K562 (cell line): ENCODE measurements at regions not wholly inside any gene's neighbourhood (a gene's known extent, or its start where the extent isn't known, plus 50 kb on each side); places are given as distances from the start of the nearest gene placed in this dataset.
A peak's percentile ranks its signal among the peaks of the same experiment; 100 is the strongest.

Experiments
- ATAC-seq: fragments of 200-7000 bp; cut with Tn5 transposase; 3 replicates; pipeline ENCODE4 v1.9.1; 2020; ENCODE audit warnings: moderate library complexity
- BruUV-seq: library from RNA; stranded (reverse); fragments of 400-500 nt; replicated peaks from 2 replicates; lab custom pipeline; 2021; lab: Mats Ljungman, UMichigan
- CTCF ChIA-PET: fragments of 300-600 bp; formaldehyde crosslinking; extraction: SDS; loops from one replicate; lab custom pipeline; 2021; ENCODE audit warnings: low intra/inter-chr PET ratio; lab: Yijun Ruan, JAX
- POLR2A ChIA-PET: fragments of 300-600, 350-650 bp; sonication (Branson Sonifier 250); formaldehyde crosslinking; extraction: SDS; loops from one replicate; lab custom pipeline; 2021; ENCODE audit warnings: antibody characterized with exemption, inconsistent platforms; lab: Yijun Ruan, JAX
- DNase-seq, 4 experiments: peaks; one replicate each; pipeline versions ENCODE4 v3.0.0 to v3.0.0-alpha.2; 2011 to 2018; ENCODE audit warnings: low spot score in 3 of 4, mixed read lengths in 3 of 4; ENCODE audit errors: extremely low read depth in 1 of 4
- FAIRE-seq: peaks from 2 replicates; lab custom pipeline; 2011; peaks lifted over from hg19 to GRCh38; lab: Jason Lieb, UNC
- H2AFZ ChIP-seq: 2 replicates; pipeline ENCODE4 v1.6.0; 2011; ENCODE audit warnings: low read depth, low read length, control low read depth, inconsistent platforms
- H3K27ac ChIP-seq: fragments of 200-600 bp; 3 replicates; pipeline ENCODE4 v1.8.0; 2011; ENCODE audit warnings: low read depth, mild to moderate bottlenecking, control low read depth, inconsistent platforms, low read length, moderate library complexity, mixed read lengths; ENCODE audit errors: extremely low read depth
- H3K27me3 ChIP-seq, 2 experiments: fragments of 300-600 bp in 1 of 2; 2 replicates in 1 of 2; 3 replicates in 1 of 2; pipeline versions ENCODE4 v1.6.0 to v1.8.0; 2011; ENCODE audit warnings: inconsistent platforms in 2 of 2, low read length in 2 of 2, mild to moderate bottlenecking in 1 of 2, mixed read lengths in 1 of 2, moderate library complexity in 1 of 2; ENCODE audit not compliant: control insufficient read depth in 2 of 2, insufficient read depth in 2 of 2
- H3K36me3 ChIP-seq: fragments of 300-600 bp; 3 replicates; pipeline ENCODE4 v1.8.0; 2011; ENCODE audit warnings: mild to moderate bottlenecking, low read length, inconsistent platforms; ENCODE audit not compliant: control insufficient read depth, insufficient read depth
- H3K4me1 ChIP-seq, 2 experiments: fragments of 200-600 bp in 1 of 2; replicated peaks in 1 of 2; 2 replicates in 1 of 2; 3 replicates in 1 of 2; pipeline versions ENCODE4 v1.5.1 to v1.8.0; 2011; ENCODE audit warnings: inconsistent platforms in 2 of 2, low read length in 2 of 2, mild to moderate bottlenecking in 1 of 2, mixed read lengths in 1 of 2, moderate library complexity in 1 of 2; ENCODE audit not compliant: control insufficient read depth in 2 of 2, insufficient read depth in 2 of 2
- H3K4me2 ChIP-seq: 2 replicates; pipeline ENCODE4 v1.6.1; 2011; ENCODE audit warnings: low read length, control low read depth, inconsistent platforms, mixed read lengths; ENCODE audit not compliant: insufficient read depth
- H3K4me3 ChIP-seq: fragments of 200-600 bp; sonication (generic), shearing (Covaris generic); 2 replicates; pipeline ENCODE4 v1.5.1; 2016; ENCODE audit warnings: control low read depth, inconsistent platforms
- H3K79me2 ChIP-seq: fragments of 200-600 bp; 3 replicates; pipeline ENCODE4 v1.8.0; 2011; ENCODE audit warnings: low read length, inconsistent platforms; ENCODE audit not compliant: control insufficient read depth, insufficient read depth
- H3K9ac ChIP-seq, 2 experiments: 2 replicates each; pipeline versions ENCODE4 v1.6.0 to v1.6.1; 2011; ENCODE audit warnings: low read depth in 2 of 2, low read length in 2 of 2, control low read depth in 1 of 2, inconsistent platforms in 1 of 2, mild to moderate bottlenecking in 1 of 2, mixed read lengths in 1 of 2; ENCODE audit not compliant: insufficient read depth in 1 of 2
- H3K9me1 ChIP-seq: one replicate; pipeline ENCODE4 v1.6.0; 2011; ENCODE audit warnings: inconsistent platforms, mild to moderate bottlenecking, low read length, moderate library complexity; ENCODE audit not compliant: control insufficient read depth, insufficient read depth
- H3K9me3 ChIP-seq: replicated peaks from 2 replicates; pipeline ENCODE4 v1.5.1; 2011; ENCODE audit warnings: low read depth, low read length, inconsistent platforms; ENCODE audit not compliant: control insufficient read depth, insufficient read depth
- H4K20me1 ChIP-seq: replicated peaks from 2 replicates; pipeline ENCODE4 v1.6.1; 2011; ENCODE audit warnings: low read length, inconsistent platforms, mixed read lengths; ENCODE audit not compliant: control insufficient read depth, insufficient read depth
- CAMTA2 ChIP-seq: fragments of 250-450 bp; sonication (Bioruptor Pico); conservative IDR thresholded peaks from 2 replicates; pipeline ENCODE4 v1.5.1; 2022
- CC2D1A ChIP-seq: fragments of 450-650 bp; IDR thresholded peaks from 2 replicates; pipeline ENCODE4 v1.6.1; 2017; ENCODE audit warnings: mild to moderate bottlenecking
- MAFF ChIP-seq: IDR thresholded peaks from 2 replicates; pipeline ENCODE4 v1.6.1; 2012; ENCODE audit warnings: low read length, improper control_type of control experiment
- MTA3 ChIP-seq: fragments of 450-650 bp; formaldehyde crosslinking; IDR thresholded peaks from 2 replicates; pipeline ENCODE4 v1.6.1; 2017; ENCODE audit warnings: mild to moderate bottlenecking, borderline replicate concordance
- SMAD2 ChIP-seq: fragments of 150-350 bp; IDR thresholded peaks from 2 replicates; pipeline ENCODE4 v1.6.1; 2014; ENCODE audit warnings: low read depth, mild to moderate bottlenecking, low read length
- SRSF7 ChIP-seq: fragments of 200-400 bp; formaldehyde crosslinking; optimal IDR thresholded peaks from 2 replicates; pipeline ENCODE3; 2017; ENCODE audit warnings: mild to moderate bottlenecking, low read depth, low read length
- UBTF ChIP-seq, 2 experiments: IDR thresholded peaks; 2 replicates each; pipeline ENCODE4 v1.6.1; 2012; ENCODE audit warnings: improper control_type of control experiment in 2 of 2, low read depth in 2 of 2, low read length in 2 of 2, borderline replicate concordance in 1 of 2
- ZEB2 ChIP-seq: fragments of 450-650 bp; IDR thresholded peaks from 2 replicates; pipeline ENCODE4 v1.6.1; 2016
- ZNF133 ChIP-seq: fragments of 250-450 bp; sonication (Bioruptor Pico); IDR thresholded peaks from 2 replicates; pipeline ENCODE4 v1.4.0; 2020; ENCODE audit warnings: mild to moderate bottlenecking
- ZNF146 ChIP-seq: IDR thresholded peaks from one replicate; pipeline ENCODE4 v1.6.1; 2018; ENCODE audit warnings: missing compliant biosample characterization; ENCODE audit not compliant: unreplicated experiment
- ZNF318 ChIP-seq, 2 experiments: fragments of 450-650 bp; IDR thresholded peaks; 2 replicates each; pipeline ENCODE4 v1.6.1; 2016; ENCODE audit warnings: mild to moderate bottlenecking in 2 of 2, borderline replicate concordance in 1 of 2, low read depth in 1 of 2, moderate library complexity in 1 of 2
- ZNF644 ChIP-seq: fragments of 200-800 bp; sonication (Bioruptor generic); IDR thresholded peaks from 2 replicates; pipeline ENCODE4 v1.6.1; 2016; ENCODE audit warnings: low read depth, missing genetic modification characterization, missing compliant biosample characterization
- ZNF77 ChIP-seq: fragments of 250-450 bp; sonication (Bioruptor Pico); IDR thresholded peaks from 2 replicates; pipeline ENCODE4 v1.5.0; 2020
- ZNF79 ChIP-seq: fragments of 250-450 bp; sonication (Bioruptor Pico); IDR thresholded peaks from 2 replicates; pipeline ENCODE4 v1.4.0; 2020; ENCODE audit warnings: low read depth, mild to moderate bottlenecking, moderate library complexity
- WGBS: fragments of 100-300 bp; shearing (Covaris generic); methylation state at CpG from one replicate; pipeline ENCODE4 v1.1.6; 2016; ENCODE audit warnings: low coverage, mixed read lengths; ENCODE audit not compliant: insufficient coverage; ENCODE audit errors: missing lambda C conversion rate; 5-methylcytosine and 5-hydroxymethylcytosine counted together
- in situ Hi-C: fragments of 300-500 bp; cut with MboI; formaldehyde crosslinking; loops from 4 replicates; pipeline ENCODE4 v1.15.0; 2018; ENCODE audit warnings: inconsistent platforms, mixed read lengths
- intact Hi-C: fragments of 100-400 bp; cut with micrococcal nuclease; formaldehyde crosslinking; loops from 2 replicates; pipeline ENCODE4 v1.14.2; 2022

GRCh38 chr12:126510630-126511029 is 1445.4 kb downstream of the AACS start:
- no peak for DNase-seq
- Histone ChIP-seq H3K9ac (no peak overlapping the region), H3K36me3 (no peaks in the 10 kb centered on the region), H4K20me1 (no peaks in the 10 kb centered on the region), H3K4me3 (no peak overlapping the region), H2AFZ (no peak overlapping the region), H3K9me3 (no peaks in the 10 kb centered on the region), H3K4me1 (no peaks in the 10 kb centered on the region), H3K9me1 (no peaks in the 10 kb centered on the region), H3K27me3 (no peaks in the 10 kb centered on the region), H3K79me2 (no peaks in the 10 kb centered on the region), H3K27ac (no peak overlapping the region), H3K4me2 (no peak overlapping the region)
- FAIRE-seq = no peak
- POLR2A ChIA-PET = no interaction called here
- no peak for ATAC-seq
- CTCF ChIA-PET = no interaction called here
- in situ Hi-C loops (no loop called here), intact Hi-C loops (no loop called here)
- 0% methylated on average over 5 of the region's 5 CpGs for WGBS
- BruUV-seq = no TSS peak
- TF ChIP-seq ZNF644 (tag) = no peak
- TF ChIP-seq ZNF79 (CRISPR knock-in tag) = no peak
- TF ChIP-seq SRSF7 = no peak
- TF ChIP-seq UBTF (IDR thresholded peaks at IDR 0.05; ENCODE audit: borderline replicate concordance in 1 of 2, low read depth in 2 of 2, low read length in 2 of 2) = no peak
- no peak for TF ChIP-seq ZEB2
- no peak for TF ChIP-seq SMAD2
- TF ChIP-seq ZNF318 (IDR thresholded peaks at IDR 0.05; ENCODE audit: borderline replicate concordance in 1 of 2, low read depth in 1 of 2) = no peak
- TF ChIP-seq ZNF133 (CRISPR knock-in tag) = no peak
- no peak for TF ChIP-seq MTA3
- no peak for TF ChIP-seq ZNF77 (CRISPR knock-in tag)
- TF ChIP-seq CAMTA2 = no peak
- no peak for TF ChIP-seq CC2D1A
- TF ChIP-seq ZNF146 (CRISPR knock-in tag) = no peak
- peak; percentile 72 for TF ChIP-seq MAFF
